ENCODE measurements at regions not wholly inside any gene's neighbourhood (a gene's known extent, or its start where the extent isn't known, plus 50 kb on each side); places are given as distances from the start of the nearest gene placed in this dataset.
"Not testable (repeated sequence)": the region's sequence is repeated elsewhere in the genome, so short reads cannot be mapped to it uniquely, and the experiment has no call there.

DNA sequence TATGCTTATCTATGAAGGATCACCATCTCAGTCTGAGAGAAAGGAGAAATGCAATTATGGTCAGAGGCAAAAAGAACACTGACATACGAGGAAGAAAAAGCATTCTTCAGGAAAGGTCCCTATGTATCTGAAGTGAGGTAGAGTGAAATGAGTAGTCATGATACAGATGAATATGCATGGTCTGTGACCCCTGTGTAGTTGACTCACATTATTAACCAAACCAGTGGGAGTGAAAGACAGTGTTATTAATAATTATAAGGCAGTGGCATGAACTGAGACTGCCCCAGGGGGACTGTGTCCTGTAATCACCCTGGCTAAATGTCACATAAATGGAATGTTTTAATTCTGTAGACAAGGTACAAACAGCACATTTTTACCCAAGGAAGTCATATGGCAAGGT is 1320.2 kb upstream of the PCDH9 start:
- Histone ChIP-seq H2AFZ (ENCODE audit: low read length) (no peak overlapping the region), H3K79me2 (ENCODE audit: control insufficient read depth, insufficient read depth, low read length) (no peaks in the 10 kb centered on the region), H3K9me3 (ENCODE audit: control insufficient read depth, insufficient read depth, low read depth, low read length) (no peaks in the 10 kb centered on the region), H3K27ac (ENCODE audit: insufficient read depth, low read length) (no peak overlapping the region), H3K9ac (ENCODE audit: insufficient read depth, low read length) (no peak overlapping the region), H4K20me1 (ENCODE audit: control insufficient read depth, extremely low read depth, insufficient read depth, low read length) (no peaks in the 10 kb centered on the region), H3K36me3 (ENCODE audit: control insufficient read depth, insufficient read depth, low read length) (no peaks in the 10 kb centered on the region), H3K4me3 (replicated peaks in 1 of 4; ENCODE audit: control extremely low read depth in 1 of 4, insufficient read depth in 1 of 4, low read depth in 3 of 4, low read length in 4 of 4) (no peak overlapping the region), H3K4me2 (ENCODE audit: extremely low read depth, insufficient read depth, low read length) (no peak overlapping the region), H3K4me1 (ENCODE audit: control insufficient read depth, extremely low read depth, insufficient read depth, low read length) (no peaks in the 10 kb centered on the region), H3K27me3 (ENCODE audit: control insufficient read depth, insufficient read depth, low read length) (no peaks in the 10 kb centered on the region)
- no peak for DNase-seq (ENCODE audit: low read depth in 2 of 2)
- no peak for TF ChIP-seq EZH2 (IDR thresholded peaks at IDR 0.05; ENCODE audit: low read length, missing control alignments)
- TF ChIP-seq, protein P1, sequence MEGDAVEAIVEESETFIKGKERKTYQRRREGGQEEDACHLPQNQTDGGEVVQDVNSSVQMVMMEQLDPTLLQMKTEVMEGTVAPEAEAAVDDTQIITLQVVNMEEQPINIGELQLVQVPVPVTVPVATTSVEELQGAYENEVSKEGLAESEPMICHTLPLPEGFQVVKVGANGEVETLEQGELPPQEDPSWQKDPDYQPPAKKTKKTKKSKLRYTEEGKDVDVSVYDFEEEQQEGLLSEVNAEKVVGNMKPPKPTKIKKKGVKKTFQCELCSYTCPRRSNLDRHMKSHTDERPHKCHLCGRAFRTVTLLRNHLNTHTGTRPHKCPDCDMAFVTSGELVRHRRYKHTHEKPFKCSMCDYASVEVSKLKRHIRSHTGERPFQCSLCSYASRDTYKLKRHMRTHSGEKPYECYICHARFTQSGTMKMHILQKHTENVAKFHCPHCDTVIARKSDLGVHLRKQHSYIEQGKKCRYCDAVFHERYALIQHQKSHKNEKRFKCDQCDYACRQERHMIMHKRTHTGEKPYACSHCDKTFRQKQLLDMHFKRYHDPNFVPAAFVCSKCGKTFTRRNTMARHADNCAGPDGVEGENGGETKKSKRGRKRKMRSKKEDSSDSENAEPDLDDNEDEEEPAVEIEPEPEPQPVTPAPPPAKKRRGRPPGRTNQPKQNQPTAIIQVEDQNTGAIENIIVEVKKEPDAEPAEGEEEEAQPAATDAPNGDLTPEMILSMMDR (conservative IDR thresholded peaks at IDR 0.05 in 1 of 2, IDR thresholded peaks at IDR 0.05 in 1 of 2; ENCODE audit: low read depth in 1 of 2, low read length in 2 of 2), result no peak

DNA sequence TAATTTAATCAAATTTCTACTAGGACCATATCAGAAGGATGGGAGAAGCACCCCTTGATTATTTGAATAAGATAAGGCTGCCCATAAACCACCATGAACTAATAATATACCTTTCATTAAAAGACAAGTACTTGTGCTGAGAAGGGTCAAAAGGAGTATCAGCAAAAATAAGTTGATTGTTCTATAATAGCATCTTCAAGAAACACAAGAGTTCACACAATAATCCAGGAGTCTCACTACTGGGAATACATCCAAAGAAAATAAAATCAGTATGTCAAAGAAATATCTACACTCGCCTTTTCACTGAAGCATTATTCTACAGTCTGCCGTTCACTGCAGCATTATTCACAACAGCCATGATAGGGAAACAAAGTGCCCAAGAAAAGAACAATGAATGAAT is 1310.1 kb upstream of the PCDH9 start:
- H3K36me3 ChIP-seq (ENCODE audit: control insufficient read depth, insufficient read depth, low read length), result no peaks in the 10 kb centered on the region
- no peak for DNase-seq (ENCODE audit: low read depth in 2 of 2)
- H3K4me1 ChIP-seq (ENCODE audit: control insufficient read depth, extremely low read depth, insufficient read depth, low read length), result no peaks in the 10 kb centered on the region
- H4K20me1 ChIP-seq (ENCODE audit: control insufficient read depth, extremely low read depth, insufficient read depth, low read length), result no peaks in the 10 kb centered on the region
- H2AFZ ChIP-seq (ENCODE audit: low read length), result no peak overlapping the region
- H3K9ac ChIP-seq (ENCODE audit: insufficient read depth, low read length), result no peak overlapping the region
- no peak overlapping the region for H3K4me2 ChIP-seq (ENCODE audit: extremely low read depth, insufficient read depth, low read length)
- H3K9me3 ChIP-seq (ENCODE audit: control insufficient read depth, insufficient read depth, low read depth, low read length), result no peaks in the 10 kb centered on the region
- TF ChIP-seq EZH2 (IDR thresholded peaks at IDR 0.05; ENCODE audit: low read length, missing control alignments), result no peak
- TF ChIP-seq, protein P1 (conservative IDR thresholded peaks at IDR 0.05 in 1 of 2, IDR thresholded peaks at IDR 0.05 in 1 of 2; ENCODE audit: low read depth in 1 of 2, low read length in 2 of 2), result no peak
- no peak overlapping the region for H3K27ac ChIP-seq (ENCODE audit: insufficient read depth, low read length)
- H3K27me3 ChIP-seq (ENCODE audit: control insufficient read depth, insufficient read depth, low read length), result no peaks in the 10 kb centered on the region
- H3K79me2 ChIP-seq (ENCODE audit: control insufficient read depth, insufficient read depth, low read length), result no peaks in the 10 kb centered on the region
- no peak overlapping the region for H3K4me3 ChIP-seq (replicated peaks in 1 of 4; ENCODE audit: control extremely low read depth in 1 of 4, insufficient read depth in 1 of 4, low read depth in 3 of 4, low read length in 4 of 4)

DNA sequence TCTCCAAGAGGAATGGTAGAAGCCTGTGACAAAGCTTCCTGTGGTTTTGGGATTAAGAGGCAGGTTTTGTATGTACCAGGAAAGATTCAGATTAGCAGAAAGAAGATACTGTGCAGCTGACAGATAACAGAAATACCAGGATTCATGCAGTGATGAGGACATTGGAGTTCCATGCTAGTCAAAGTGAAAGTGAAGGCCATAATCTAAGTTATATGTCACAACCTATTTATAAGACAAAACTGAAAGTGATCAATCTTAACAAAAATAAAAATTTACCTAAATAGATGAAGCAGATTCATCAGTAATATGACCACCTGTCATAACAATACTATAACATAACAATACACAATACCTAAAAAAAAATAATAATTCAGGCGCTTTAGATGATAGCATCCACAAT is 1305.2 kb upstream of the PCDH9 start:
- Histone ChIP-seq H3K36me3 (ENCODE audit: control insufficient read depth, insufficient read depth, low read length) (no peaks in the 10 kb centered on the region), H4K20me1 (ENCODE audit: control insufficient read depth, extremely low read depth, insufficient read depth, low read length) (no peaks in the 10 kb centered on the region), H3K4me1 (ENCODE audit: control insufficient read depth, extremely low read depth, insufficient read depth, low read length) (no peaks in the 10 kb centered on the region), H3K4me3 (replicated peaks in 1 of 4; ENCODE audit: control extremely low read depth in 1 of 4, insufficient read depth in 1 of 4, low read depth in 3 of 4, low read length in 4 of 4) (no peak overlapping the region), H3K27ac (ENCODE audit: insufficient read depth, low read length) (no peak overlapping the region), H2AFZ (ENCODE audit: low read length) (no peak overlapping the region), H3K9ac (ENCODE audit: insufficient read depth, low read length) (no peak overlapping the region), H3K9me3 (ENCODE audit: control insufficient read depth, insufficient read depth, low read depth, low read length) (no peaks in the 10 kb centered on the region), H3K4me2 (ENCODE audit: extremely low read depth, insufficient read depth, low read length) (no peak overlapping the region), H3K79me2 (ENCODE audit: control insufficient read depth, insufficient read depth, low read length) (no peaks in the 10 kb centered on the region), H3K27me3 (ENCODE audit: control insufficient read depth, insufficient read depth, low read length) (no peaks in the 10 kb centered on the region)
- DNase-seq (ENCODE audit: low read depth in 2 of 2), result no peak
- TF ChIP-seq, protein P1 (conservative IDR thresholded peaks at IDR 0.05 in 1 of 2, IDR thresholded peaks at IDR 0.05 in 1 of 2; ENCODE audit: low read depth in 1 of 2, low read length in 2 of 2), result no peak
- no peak for TF ChIP-seq EZH2 (IDR thresholded peaks at IDR 0.05; ENCODE audit: low read length, missing control alignments)

DNA sequence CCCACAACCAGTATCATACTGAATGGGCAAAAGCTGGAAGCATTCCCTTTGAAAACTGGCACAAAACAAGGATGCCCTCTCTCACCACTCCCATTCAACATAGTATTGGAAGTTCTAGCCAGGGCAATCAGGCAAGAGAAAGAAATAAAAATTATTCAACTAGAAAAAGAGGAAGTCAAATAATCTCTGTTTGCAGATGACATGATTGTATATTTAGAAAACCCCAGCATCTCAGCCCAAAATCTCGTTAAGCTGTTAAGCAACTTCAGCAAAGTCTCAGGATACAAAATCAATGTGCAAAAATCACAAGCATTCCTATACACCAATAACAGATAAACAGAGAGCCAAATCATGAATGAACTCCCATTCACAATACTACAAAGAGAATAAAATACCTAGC is 1297.0 kb upstream of the PCDH9 start:
- not testable (repeated sequence) for H3K79me2 ChIP-seq (ENCODE audit: control insufficient read depth, insufficient read depth, low read length); H2AFZ ChIP-seq (ENCODE audit: low read length); H3K36me3 ChIP-seq (ENCODE audit: control insufficient read depth, insufficient read depth, low read length); H3K9ac ChIP-seq (ENCODE audit: insufficient read depth, low read length); H3K4me3 ChIP-seq (replicated peaks in 1 of 4; ENCODE audit: control extremely low read depth in 1 of 4, insufficient read depth in 1 of 4, low read depth in 3 of 4, low read length in 4 of 4); H4K20me1 ChIP-seq (ENCODE audit: control insufficient read depth, extremely low read depth, insufficient read depth, low read length); H3K27me3 ChIP-seq (ENCODE audit: control insufficient read depth, insufficient read depth, low read length); H3K9me3 ChIP-seq (ENCODE audit: control insufficient read depth, insufficient read depth, low read depth, low read length); H3K4me1 ChIP-seq (ENCODE audit: control insufficient read depth, extremely low read depth, insufficient read depth, low read length); H3K27ac ChIP-seq (ENCODE audit: insufficient read depth, low read length); DNase-seq (ENCODE audit: low read depth in 2 of 2); H3K4me2 ChIP-seq (ENCODE audit: extremely low read depth, insufficient read depth, low read length)

Measured in fibroblast of lung (primary cell).